Lower leg skin (tissue), 4 donors: ENCODE measurements at regions not wholly inside any gene's neighbourhood (a gene's known extent, or its start where the extent isn't known, plus 50 kb on each side); places are given as distances from the start of the nearest gene placed in this dataset.

Experiments
- DNase-seq, 2 donors: peaks; one replicate each; pipeline ENCODE4 v3.0.0-alpha.2; 2019; ENCODE audit warnings: low spot score in 2 of 2
- H3K4me3 ChIP-seq: fragments of 200-600 bp; sonication (generic); 2 replicates; pipeline ENCODE4 v1.5.1; 2017; ENCODE audit warnings: mild to moderate bottlenecking, low read depth; ENCODE audit not compliant: poor library complexity, severe bottlenecking
- CTCF ChIP-seq, 3 donors: fragments of 450-650 bp; IDR thresholded peaks; one replicate each; pipeline ENCODE4 v1.5.1; 2016; ENCODE audit warnings: antibody characterized with exemption in 3 of 3, mild to moderate bottlenecking in 3 of 3, moderate library complexity in 2 of 3
- POLR2A ChIP-seq, 2 donors: fragments of 450-650 bp; IDR thresholded peaks; one replicate each; pipeline ENCODE4 v1.6.1; 2016 to 2017; ENCODE audit warnings: antibody characterized with exemption in 2 of 2, mild to moderate bottlenecking in 1 of 2, moderate library complexity in 1 of 2
- WGBS, 2 donors: methylation state at CpG; one replicate each; pipeline ENCODE4 v1.1.5; 2018; 5-methylcytosine and 5-hydroxymethylcytosine counted together
- intact Hi-C: fragments of 100-400 bp; cut with DNase I; formaldehyde crosslinking; loops from one replicate; pipeline ENCODE4 v1.15.0; 2023; ENCODE audit warnings: low total_unique reads

- no peak for DNase-seq
- intact Hi-C loops = no loop called here
- TF ChIP-seq POLR2A (IDR thresholded peaks at IDR 0.05) (no peak), CTCF (IDR thresholded peaks at IDR 0.05) (no peak)
- 49 to 59% methylated on average over 7 of the region's 7 CpGs for WGBS, 2 donors
- H3K4me3 ChIP-seq = no peak overlapping the region
These were observed 120.5 kb upstream of the PEG3 start for GRCh38 chr19:56960959-56961543.

GRCh38 chr19:56964410-56964920 is 123.9 kb upstream of the PEG3 start:
- H3K4me3 ChIP-seq = no peak overlapping the region
- WGBS, 2 donors = 79 to 85% methylated on average over 8 of the region's 8 CpGs
- no peak for TF ChIP-seq POLR2A (IDR thresholded peaks at IDR 0.05)
- TF ChIP-seq CTCF (IDR thresholded peaks at IDR 0.05) = no peak
- DNase-seq = no peak
- intact Hi-C loops = no loop called here

- 24 to 25% methylated on average over 17 of the region's 17 CpGs for WGBS, 2 donors
- H3K4me3 ChIP-seq = no peak overlapping the region
- intact Hi-C loops = no loop called here
- TF ChIP-seq POLR2A (IDR thresholded peaks at IDR 0.05) = no peak
- TF ChIP-seq CTCF (IDR thresholded peaks at IDR 0.05) = no peak
- DNase-seq = no peak
These were observed 125.7 kb upstream of the PEG3 start for GRCh38 chr19:56966225-56966696.

- WGBS, 2 donors = 77 to 85% methylated on average over 13 of the region's 13 CpGs
- no peak overlapping the region for H3K4me3 ChIP-seq
- no peak for TF ChIP-seq CTCF (IDR thresholded peaks at IDR 0.05)
- TF ChIP-seq POLR2A (IDR thresholded peaks at IDR 0.05) = no peak
- no peak for DNase-seq
- intact Hi-C loops = no loop called here
These were observed 126.3 kb upstream of the PEG3 start for GRCh38 chr19:56966697-56967299.

GRCh38 chr19:56969156-56969555 is 128.6 kb upstream of the PEG3 start:
- intact Hi-C loops = no loop called here
- TF ChIP-seq CTCF (IDR thresholded peaks at IDR 0.05) (no peak), POLR2A (IDR thresholded peaks at IDR 0.05) (no peak)
- WGBS, 2 donors = 36 to 40% methylated on average over 2 of the region's 2 CpGs
- no peak overlapping the region for H3K4me3 ChIP-seq
- DNase-seq = no peak
